Gastroesophageal sphincter (tissue), 4 donors: ENCODE measurements at regions not wholly inside any gene's neighbourhood (a gene's known extent, or its start where the extent isn't known, plus 50 kb on each side); places are given as distances from the start of the nearest gene placed in this dataset.
"Not testable (repeated sequence)": the region's sequence is repeated elsewhere in the genome, so short reads cannot be mapped to it uniquely, and the experiment has no call there.

Experiments used
- ATAC-seq: fragments of 150-250 bp; one replicate; pipeline ENCODE4 v1.9.1; 2016; ENCODE audit warnings: mild to moderate bottlenecking, moderate library complexity
- H3K27ac ChIP-seq, 4 donors: fragments of 200-600 bp; sonication (generic) in 3 of 4; 1 replicate in 3 of 4; 2 replicates in 1 of 4; pipeline ENCODE4 v1.5.1; 2016 to 2019
- H3K27me3 ChIP-seq: fragments of 200-600 bp; sonication (generic); one replicate; pipeline ENCODE4 v1.5.1; 2019
- H3K36me3 ChIP-seq, 2 donors: fragments of 200-600 bp; sonication (generic); one replicate each; pipeline ENCODE4 v1.5.1; 2019; ENCODE audit warnings: control low read depth in 1 of 2
- H3K4me1 ChIP-seq, 3 donors: fragments of 200-600 bp; sonication (generic); 1 replicate in 2 of 3; 2 replicates in 1 of 3; pipeline ENCODE4 v1.5.1; 2016 to 2019; ENCODE audit warnings: control low read depth in 2 of 3
- H3K4me3 ChIP-seq, 2 donors: fragments of 200-600 bp; sonication (generic); one replicate each; pipeline ENCODE4 v1.5.1; 2019; ENCODE audit warnings: mild to moderate bottlenecking in 1 of 2, moderate library complexity in 1 of 2
- H3K9me3 ChIP-seq, 3 donors: fragments of 200-600 bp; sonication (generic); one replicate each; pipeline ENCODE4 v1.5.1; 2017 to 2019; ENCODE audit warnings: control low read depth in 2 of 3
- CTCF ChIP-seq, 4 experiments: fragments of 200-600 bp in 2 of 4; fragments of 450-650 bp in 2 of 4; sonication (generic) in 1 of 4; IDR thresholded peaks; one replicate each; pipeline ENCODE4 v1.5.1; 2017 to 2019; ENCODE audit warnings: antibody characterized with exemption in 4 of 4, mild to moderate bottlenecking in 2 of 4, moderate library complexity in 2 of 4
- EP300 ChIP-seq: sonication (generic); formaldehyde crosslinking; IDR thresholded peaks from one replicate; pipeline ENCODE4 v1.6.1; 2017; ENCODE audit warnings: antibody characterized with exemption, mild to moderate bottlenecking
- POLR2A ChIP-seq, 2 donors: fragments of 450-650 bp; IDR thresholded peaks; one replicate each; pipeline ENCODE4 v1.6.1; 2017; ENCODE audit warnings: antibody characterized with exemption in 2 of 2, mild to moderate bottlenecking in 2 of 2, moderate library complexity in 1 of 2
- POLR2AphosphoS5 ChIP-seq: sonication (generic); formaldehyde crosslinking; IDR thresholded peaks from one replicate; pipeline ENCODE4 v1.6.1; 2017; ENCODE audit warnings: antibody characterized with exemption
- WGBS, 2 donors: methylation state at CpG; one replicate each; pipeline ENCODE4 v1.1.5; 2018; ENCODE audit warnings: low coverage in 1 of 2; 5-methylcytosine and 5-hydroxymethylcytosine counted together

- ATAC-seq, H3K4me1 ChIP-seq, H3K36me3 ChIP-seq, H3K9me3 ChIP-seq, H3K4me3 ChIP-seq, H3K27ac ChIP-seq, H3K27me3 ChIP-seq: not testable (repeated sequence)
- 79 to 93% methylated on average over 2 of the region's 2 CpGs for WGBS, 2 donors
Measured at GRCh38 chr20:30164389-30164788, 1093.1 kb upstream of the DEFB115 start.

- no peak for ATAC-seq
- WGBS, 2 donors: 95 to 100% methylated on average over 3 to 4 of the region's 22 CpGs
Measured at GRCh38 chr20:30167540-30167939, 1089.9 kb upstream of the DEFB115 start.

GRCh38 chr20:30168025-30168799 is 1089.3 kb upstream of the DEFB115 start:
- H3K27me3 ChIP-seq: no peaks in the 10 kb centered on the region
- TF ChIP-seq POLR2AphosphoS5: no peak
- TF ChIP-seq EP300: no peak
- TF ChIP-seq POLR2A (IDR thresholded peaks at IDR 0.05): no peak
- no peak for TF ChIP-seq CTCF (IDR thresholded peaks at IDR 0.05)
- H3K4me3 ChIP-seq: peak overlapping the region in 1 of 2 donors; percentile 35
- no peaks in the 10 kb centered on the region for H3K4me1 ChIP-seq
- 100% methylated on average over 1 of the region's 50 CpGs; no CpG with 5 or more reads in 1 of the 2 donors for WGBS, 2 donors
- no peaks in the 10 kb centered on the region for H3K9me3 ChIP-seq
- H3K27ac ChIP-seq: no peak overlapping the region
- H3K36me3 ChIP-seq: no peaks in the 10 kb centered on the region
- ATAC-seq: no peak

More at GRCh38 chr20:30167540-30167939, 1089.9 kb upstream of the DEFB115 start:
- no peaks in the 10 kb centered on the region for H3K4me1 ChIP-seq
- H3K4me3 ChIP-seq: no peak overlapping the region
- H3K27me3 ChIP-seq: no peaks in the 10 kb centered on the region
- no peaks in the 10 kb centered on the region for H3K9me3 ChIP-seq
- no peak for TF ChIP-seq POLR2AphosphoS5
- TF ChIP-seq POLR2A (IDR thresholded peaks at IDR 0.05): no peak
- TF ChIP-seq EP300: no peak
- no peak for TF ChIP-seq CTCF (IDR thresholded peaks at IDR 0.05)
- no peaks in the 10 kb centered on the region for H3K36me3 ChIP-seq
- no peak overlapping the region for H3K27ac ChIP-seq

GRCh38 chr20:30168800-30169138 is 1088.7 kb upstream of the DEFB115 start:
- Histone ChIP-seq H3K27me3 (no peaks in the 10 kb centered on the region), H3K4me3 (peak overlapping the region in 1 of 2 donors; percentile 35), H3K9me3 (no peaks in the 10 kb centered on the region), H3K36me3 (no peaks in the 10 kb centered on the region), H3K27ac (no peak overlapping the region), H3K4me1 (no peaks in the 10 kb centered on the region)
- WGBS, 2 donors: 80 to 90% methylated on average over 2 to 6 of the region's 11 CpGs
- ATAC-seq: no peak
- TF ChIP-seq CTCF (IDR thresholded peaks at IDR 0.05): no peak
- TF ChIP-seq POLR2AphosphoS5: no peak
- TF ChIP-seq EP300: no peak
- no peak for TF ChIP-seq POLR2A (IDR thresholded peaks at IDR 0.05)

- Histone ChIP-seq H3K36me3 (no peaks in the 10 kb centered on the region), H3K27me3 (no peaks in the 10 kb centered on the region), H3K27ac (no peak overlapping the region), H3K4me1 (no peaks in the 10 kb centered on the region), H3K9me3 (no peaks in the 10 kb centered on the region), H3K4me3 (no peak overlapping the region)
- no peak for ATAC-seq
- TF ChIP-seq CTCF (IDR thresholded peaks at IDR 0.05): no peak
- TF ChIP-seq POLR2AphosphoS5: no peak
- TF ChIP-seq EP300: no peak
- TF ChIP-seq POLR2A (IDR thresholded peaks at IDR 0.05): no peak
- 66 to 72% methylated on average over 5 to 13 of the region's 14 CpGs for WGBS, 2 donors
Measured at GRCh38 chr20:30175681-30176080, 1081.8 kb upstream of the DEFB115 start.

GRCh38 chr20:30183124-30183523 is 1074.3 kb upstream of the DEFB115 start:
- not testable (repeated sequence) for H3K9me3 ChIP-seq, H3K27ac ChIP-seq, ATAC-seq, H3K4me1 ChIP-seq, H3K4me3 ChIP-seq, H3K27me3 ChIP-seq, H3K36me3 ChIP-seq

- not testable (repeated sequence) for H3K4me1 ChIP-seq, H3K36me3 ChIP-seq, H3K9me3 ChIP-seq, H3K27me3 ChIP-seq, H3K4me3 ChIP-seq, H3K27ac ChIP-seq, ATAC-seq
Measured at GRCh38 chr20:30191785-30192184, 1065.7 kb upstream of the DEFB115 start.

- H3K27me3 ChIP-seq, ATAC-seq, H3K4me1 ChIP-seq, H3K9me3 ChIP-seq, H3K27ac ChIP-seq, H3K4me3 ChIP-seq, H3K36me3 ChIP-seq: not testable (repeated sequence)
Measured at GRCh38 chr20:30234477-30234876, 1023.0 kb upstream of the DEFB115 start.

- H3K27me3 ChIP-seq, H3K9me3 ChIP-seq, H3K36me3 ChIP-seq, H3K4me1 ChIP-seq, H3K4me3 ChIP-seq, ATAC-seq, H3K27ac ChIP-seq: not testable (repeated sequence)
- no CpG with 5 or more reads among the region's 4 CpGs for WGBS, 2 donors
Measured at GRCh38 chr20:30275073-30275472, 982.4 kb upstream of the DEFB115 start.
